MM.1S (cell line): ENCODE measurements at regions not wholly inside any gene's neighbourhood (a gene's known extent, or its start where the extent isn't known, plus 50 kb on each side); places are given as distances from the start of the nearest gene placed in this dataset.

ENCODE experiments used
- DNase-seq: peaks from one replicate; pipeline ENCODE4 v3.0.0-alpha.2; 2015
- H2AFZ ChIP-seq: fragments of 300-600 bp; sonication (generic); 2 replicates; pipeline ENCODE4 v1.6.0; 2016; ENCODE audit warnings: antibody characterized with exemption, low read length
- H3F3A ChIP-seq: fragments of 300-600 bp; sonication (generic); 2 replicates; pipeline ENCODE4 v1.6.1; 2016; ENCODE audit warnings: mild to moderate bottlenecking, antibody characterized with exemption, low read length, moderate library complexity, mixed read lengths; ENCODE audit not compliant: insufficient read depth
- H3K27ac ChIP-seq: fragments of 300-600 bp; sonication (generic); 2 replicates; pipeline ENCODE4 v1.5.1; 2016; ENCODE audit warnings: mild to moderate bottlenecking, low read length
- H3K27me3 ChIP-seq: fragments of 300-600 bp; sonication (generic); replicated peaks from 2 replicates; pipeline ENCODE4 v1.6.0; 2016; ENCODE audit warnings: low read length; ENCODE audit not compliant: insufficient read depth
- H3K36me3 ChIP-seq: fragments of 300-600 bp; sonication (generic); replicated peaks from 2 replicates; pipeline ENCODE4 v1.6.1; 2016; ENCODE audit warnings: mild to moderate bottlenecking, low read length, mixed read lengths; ENCODE audit not compliant: insufficient read depth
- H3K4me1 ChIP-seq: fragments of 300-600 bp; sonication (generic); 2 replicates; pipeline ENCODE4 v1.6.1; 2016; ENCODE audit warnings: low read length, mixed read lengths
- H3K4me2 ChIP-seq: fragments of 300-600 bp; sonication (generic); 2 replicates; pipeline ENCODE4 v1.6.0; 2016; ENCODE audit warnings: low read depth, low read length
- H3K4me3 ChIP-seq: fragments of 300-600 bp; sonication (generic); 2 replicates; pipeline ENCODE4 v1.5.1; 2016; ENCODE audit warnings: low read length, mixed read lengths
- H3K79me2 ChIP-seq: fragments of 300-600 bp; sonication (generic); 2 replicates; pipeline ENCODE4 v1.6.1; 2016; ENCODE audit warnings: mixed run types, low read length, mixed read lengths
- H3K9ac ChIP-seq: fragments of 300-600 bp; sonication (generic); 2 replicates; pipeline ENCODE4 v1.6.1; 2016; ENCODE audit warnings: low read length, mixed read lengths
- H3K9me2 ChIP-seq: fragments of 300-600 bp; sonication (generic); replicated peaks from 2 replicates; pipeline ENCODE4 v1.6.1; 2016; ENCODE audit warnings: mild to moderate bottlenecking, low read length, mixed read lengths; ENCODE audit not compliant: insufficient read depth
- H3K9me3 ChIP-seq: fragments of 300-600 bp; sonication (generic); replicated peaks from 2 replicates; pipeline ENCODE4 v1.6.1; 2016; ENCODE audit warnings: mild to moderate bottlenecking, low read length, mixed read lengths; ENCODE audit not compliant: insufficient read depth
- H4K20me1 ChIP-seq: fragments of 300-600 bp; sonication (generic); 2 replicates; pipeline ENCODE4 v1.6.1; 2016; ENCODE audit warnings: mild to moderate bottlenecking, low read length, moderate library complexity, mixed read lengths; ENCODE audit not compliant: insufficient read depth
- EZH2 ChIP-seq: fragments of 300-600 bp; sonication (generic); optimal IDR thresholded peaks from 2 replicates; pipeline ENCODE3; 2017; ENCODE audit warnings: low read depth, mild to moderate bottlenecking, antibody characterized with exemption, low read length, mixed read lengths
- EZH2phosphoT487 ChIP-seq: fragments of 300-600 bp; sonication (generic); IDR thresholded peaks from 2 replicates; pipeline ENCODE4 v1.6.1; 2018; ENCODE audit warnings: antibody characterized with exemption, low read length
- TF ChIP-seq, protein P1 (sequence below): fragments of 300-600 bp; sonication (generic); IDR thresholded peaks from 2 replicates; pipeline ENCODE4 v1.5.1; 2016; ENCODE audit warnings: antibody characterized with exemption, low read length, mixed read lengths

DNA sequence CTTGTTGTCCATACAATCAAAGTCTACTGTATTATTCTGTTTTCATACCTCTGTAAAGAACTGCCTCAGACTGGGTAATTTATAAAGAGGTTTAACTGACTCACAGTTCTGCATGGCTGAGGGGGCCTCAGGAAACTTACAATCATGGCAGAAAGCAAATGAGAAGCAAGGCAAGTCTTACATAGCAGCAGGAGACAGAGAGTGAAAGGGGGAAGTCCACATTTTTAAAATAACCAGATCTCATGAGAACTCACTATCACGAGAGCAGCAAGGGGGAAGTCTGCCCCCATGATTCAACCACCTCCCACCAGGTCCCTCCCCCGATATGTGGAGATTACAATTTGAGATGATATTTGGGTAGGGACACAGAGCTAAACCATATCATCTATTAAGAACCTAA lies 724.6 kb upstream of the CBLB start:
- Histone ChIP-seq H3K4me2 (no peak overlapping the region), H3F3A (no peaks in the 10 kb centered on the region), H3K4me1 (no peaks in the 10 kb centered on the region), H3K9me2 (no peaks in the 10 kb centered on the region), H3K9me3 (no peaks in the 10 kb centered on the region), H3K79me2 (no peaks in the 10 kb centered on the region), H3K4me3 (no peak overlapping the region), H4K20me1 (no peaks in the 10 kb centered on the region), H3K9ac (no peak overlapping the region), H3K27me3 (no peaks in the 10 kb centered on the region), H2AFZ (no peak overlapping the region), H3K36me3 (no peaks in the 10 kb centered on the region), H3K27ac (no peak overlapping the region)
- TF ChIP-seq, protein P1, sequence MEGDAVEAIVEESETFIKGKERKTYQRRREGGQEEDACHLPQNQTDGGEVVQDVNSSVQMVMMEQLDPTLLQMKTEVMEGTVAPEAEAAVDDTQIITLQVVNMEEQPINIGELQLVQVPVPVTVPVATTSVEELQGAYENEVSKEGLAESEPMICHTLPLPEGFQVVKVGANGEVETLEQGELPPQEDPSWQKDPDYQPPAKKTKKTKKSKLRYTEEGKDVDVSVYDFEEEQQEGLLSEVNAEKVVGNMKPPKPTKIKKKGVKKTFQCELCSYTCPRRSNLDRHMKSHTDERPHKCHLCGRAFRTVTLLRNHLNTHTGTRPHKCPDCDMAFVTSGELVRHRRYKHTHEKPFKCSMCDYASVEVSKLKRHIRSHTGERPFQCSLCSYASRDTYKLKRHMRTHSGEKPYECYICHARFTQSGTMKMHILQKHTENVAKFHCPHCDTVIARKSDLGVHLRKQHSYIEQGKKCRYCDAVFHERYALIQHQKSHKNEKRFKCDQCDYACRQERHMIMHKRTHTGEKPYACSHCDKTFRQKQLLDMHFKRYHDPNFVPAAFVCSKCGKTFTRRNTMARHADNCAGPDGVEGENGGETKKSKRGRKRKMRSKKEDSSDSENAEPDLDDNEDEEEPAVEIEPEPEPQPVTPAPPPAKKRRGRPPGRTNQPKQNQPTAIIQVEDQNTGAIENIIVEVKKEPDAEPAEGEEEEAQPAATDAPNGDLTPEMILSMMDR: no peak
- TF ChIP-seq EZH2phosphoT487 (no peak), EZH2 (no peak)
- DNase-seq: no peak

DNA sequence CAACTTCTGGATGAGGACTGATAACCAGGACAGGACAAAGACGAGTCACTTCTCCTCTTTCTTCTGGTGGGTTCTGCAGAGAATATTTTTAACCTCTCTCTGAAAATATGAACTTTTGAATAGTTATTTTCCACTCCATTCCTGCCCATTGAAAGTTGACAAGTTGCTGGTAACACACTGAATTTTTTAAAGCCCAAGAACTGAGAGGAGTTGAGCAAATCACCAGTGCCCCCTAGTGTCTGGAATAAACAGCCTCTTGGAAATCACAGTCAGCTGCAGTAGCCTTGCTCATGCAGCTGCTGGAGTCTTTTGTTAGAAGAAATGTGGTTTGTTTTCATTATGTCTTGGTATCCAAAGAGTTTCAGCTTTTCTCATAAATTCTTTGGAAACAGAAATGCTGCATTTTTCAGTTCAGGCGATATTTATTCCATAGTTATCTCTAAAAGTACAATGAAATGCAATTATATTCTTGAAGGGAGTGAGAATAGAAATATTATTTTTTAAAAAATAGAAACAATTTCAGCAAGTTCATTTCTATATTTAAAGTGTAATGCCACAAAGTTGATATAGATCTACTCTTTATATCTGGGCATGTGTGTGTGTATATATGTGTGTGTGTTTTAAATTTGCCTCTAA lies 741.0 kb upstream of the CBLB start:
- Histone ChIP-seq H2AFZ (no peak overlapping the region), H3K4me3 (no peak overlapping the region), H3F3A (no peaks in the 10 kb centered on the region), H3K27ac (no peak overlapping the region), H3K9me2 (no peaks in the 10 kb centered on the region), H4K20me1 (no peaks in the 10 kb centered on the region), H3K36me3 (no peaks in the 10 kb centered on the region), H3K4me2 (no peak overlapping the region), H3K4me1 (no peaks in the 10 kb centered on the region), H3K9me3 (no peaks in the 10 kb centered on the region), H3K9ac (no peak overlapping the region), H3K27me3 (no peaks in the 10 kb centered on the region), H3K79me2 (no peaks in the 10 kb centered on the region)
- peak; percentile 67 for DNase-seq
- TF ChIP-seq EZH2 (no peak), EZH2phosphoT487 (no peak)
- TF ChIP-seq, protein P1: peak; percentile 79

DNA sequence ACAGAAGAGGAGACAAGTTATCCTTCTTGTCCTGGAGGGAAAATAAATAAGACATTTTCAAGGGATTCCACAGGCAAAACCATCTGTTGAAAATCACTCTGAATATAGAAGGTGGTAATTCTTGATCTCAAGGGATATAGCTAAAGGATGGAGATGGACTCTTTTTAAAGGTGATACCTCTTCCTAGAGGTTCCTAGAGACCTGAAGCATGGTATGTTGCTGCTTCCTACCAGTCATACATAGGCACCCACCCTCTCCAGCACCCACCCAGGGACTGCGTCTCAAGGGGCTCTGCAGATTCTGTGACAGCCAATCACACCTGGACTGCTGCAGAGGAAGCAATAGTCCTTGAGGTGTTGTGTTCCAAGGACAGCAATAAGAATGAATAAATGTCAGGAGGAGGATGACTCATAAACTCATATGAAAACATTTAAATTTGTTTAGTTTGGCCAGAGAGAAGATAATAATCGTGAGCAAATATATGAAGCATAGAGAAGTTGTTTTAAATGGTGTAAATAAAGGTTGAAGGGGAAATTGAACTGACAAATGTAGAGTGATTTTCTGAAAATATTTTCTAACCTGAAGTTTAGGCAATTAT lies 741.6 kb upstream of the CBLB start:
- Histone ChIP-seq H3K9ac (no peak overlapping the region), H3K9me3 (no peaks in the 10 kb centered on the region), H3K79me2 (no peaks in the 10 kb centered on the region), H3K4me1 (no peaks in the 10 kb centered on the region), H3K9me2 (no peaks in the 10 kb centered on the region), H3K36me3 (no peaks in the 10 kb centered on the region), H3F3A (no peaks in the 10 kb centered on the region), H4K20me1 (no peaks in the 10 kb centered on the region), H3K4me3 (no peak overlapping the region), H2AFZ (no peak overlapping the region), H3K4me2 (no peak overlapping the region), H3K27me3 (no peaks in the 10 kb centered on the region), H3K27ac (no peak overlapping the region)
- DNase-seq: no peak
- no peak for TF ChIP-seq EZH2
- no peak for TF ChIP-seq EZH2phosphoT487
- TF ChIP-seq, protein P1: no peak
